ENCODE measurements at regions not wholly inside any gene's neighbourhood (a gene's known extent, or its start where the extent isn't known, plus 50 kb on each side); places are given as distances from the start of the nearest gene placed in this dataset.

DNA sequence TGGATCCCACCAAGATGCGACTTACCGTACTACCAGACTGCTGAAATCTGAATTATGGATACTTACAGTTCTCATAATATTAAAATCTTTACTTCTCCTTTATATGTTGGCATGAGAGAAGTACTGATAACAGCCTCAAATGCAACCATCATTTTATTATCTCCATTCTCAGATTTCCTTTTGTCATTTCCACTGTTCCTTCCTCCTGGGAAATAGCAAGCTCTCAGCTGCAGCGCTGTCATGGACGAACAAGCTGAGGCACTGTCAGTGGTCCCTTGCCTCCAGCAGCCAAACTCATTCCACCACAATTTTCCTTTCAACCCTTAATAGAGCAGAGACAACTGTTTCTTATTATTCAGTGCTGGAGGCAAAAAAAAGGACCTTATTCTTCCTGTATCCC lies 478.4 kb downstream of the ARL4A start:
- no peak overlapping the region for H3K27ac ChIP-seq (ENCODE audit: low read depth, low read length, poor library complexity, severe bottlenecking)
- no peaks in the 10 kb centered on the region for H3K4me1 ChIP-seq (ENCODE audit: insufficient read depth, low read length, poor library complexity, severe bottlenecking)
- no peaks in the 10 kb centered on the region for H3K36me3 ChIP-seq (ENCODE audit: insufficient read depth, low read length, poor library complexity, severe bottlenecking)
- TF ChIP-seq EZH2 (IDR thresholded peaks at IDR 0.05; ENCODE audit: borderline replicate concordance, low read depth, low read length, poor library complexity, severe bottlenecking) = no peak
- TF ChIP-seq, protein P1, sequence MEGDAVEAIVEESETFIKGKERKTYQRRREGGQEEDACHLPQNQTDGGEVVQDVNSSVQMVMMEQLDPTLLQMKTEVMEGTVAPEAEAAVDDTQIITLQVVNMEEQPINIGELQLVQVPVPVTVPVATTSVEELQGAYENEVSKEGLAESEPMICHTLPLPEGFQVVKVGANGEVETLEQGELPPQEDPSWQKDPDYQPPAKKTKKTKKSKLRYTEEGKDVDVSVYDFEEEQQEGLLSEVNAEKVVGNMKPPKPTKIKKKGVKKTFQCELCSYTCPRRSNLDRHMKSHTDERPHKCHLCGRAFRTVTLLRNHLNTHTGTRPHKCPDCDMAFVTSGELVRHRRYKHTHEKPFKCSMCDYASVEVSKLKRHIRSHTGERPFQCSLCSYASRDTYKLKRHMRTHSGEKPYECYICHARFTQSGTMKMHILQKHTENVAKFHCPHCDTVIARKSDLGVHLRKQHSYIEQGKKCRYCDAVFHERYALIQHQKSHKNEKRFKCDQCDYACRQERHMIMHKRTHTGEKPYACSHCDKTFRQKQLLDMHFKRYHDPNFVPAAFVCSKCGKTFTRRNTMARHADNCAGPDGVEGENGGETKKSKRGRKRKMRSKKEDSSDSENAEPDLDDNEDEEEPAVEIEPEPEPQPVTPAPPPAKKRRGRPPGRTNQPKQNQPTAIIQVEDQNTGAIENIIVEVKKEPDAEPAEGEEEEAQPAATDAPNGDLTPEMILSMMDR (conservative IDR thresholded peaks at IDR 0.05; ENCODE audit: low read depth, low read length) = no peak
- intact Hi-C loops (cut with micrococcal nuclease; ENCODE audit: unreplicated experiment) = no loop called here
- no peak overlapping the region for H3K4me3 ChIP-seq (ENCODE audit: low read depth, low read length, poor library complexity, severe bottlenecking)
- ChIA-PET CTCF (no interaction called here), POLR2A (ENCODE audit: low non-redundant PET) (no interaction called here)
- peaks cover 27% of the 10 kb centered on the region for H3K27me3 ChIP-seq (replicated peaks; ENCODE audit: insufficient read depth, low read depth, low read length, poor library complexity)
- H3K9me3 ChIP-seq (ENCODE audit: low read depth, low read length, poor library complexity, severe bottlenecking) = no peaks in the 10 kb centered on the region
- BruUV-seq (replicated peaks) = no TSS peak
- DNase-seq (ENCODE audit: low spot score) = no peak

DNA sequence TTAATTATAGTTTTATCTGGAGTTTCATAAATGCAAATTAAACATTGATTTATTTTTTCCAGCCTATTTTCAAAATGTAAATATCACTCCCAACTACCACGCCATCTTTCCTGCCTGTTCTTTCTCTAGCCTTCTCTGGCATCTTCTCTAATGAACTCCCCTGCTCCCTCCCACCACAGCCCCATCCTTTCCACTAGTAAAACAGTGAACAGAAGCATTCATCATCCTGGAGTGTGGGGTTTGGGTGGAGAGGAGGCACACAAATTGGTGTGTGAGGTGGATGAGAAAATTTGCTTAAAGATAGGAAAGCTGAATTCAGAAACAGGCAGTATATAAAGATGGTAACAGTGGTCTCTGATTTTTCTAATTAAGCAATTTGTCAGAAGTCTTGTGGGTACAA lies 479.4 kb downstream of the ARL4A start:
- DNase-seq (ENCODE audit: low spot score) = no peak
- ChIA-PET POLR2A (ENCODE audit: low non-redundant PET) (no interaction called here), CTCF (no interaction called here)
- no peak overlapping the region for H3K4me3 ChIP-seq (ENCODE audit: low read depth, low read length, poor library complexity, severe bottlenecking)
- peaks cover 19% of the 10 kb centered on the region for H3K27me3 ChIP-seq (replicated peaks; ENCODE audit: insufficient read depth, low read depth, low read length, poor library complexity)
- TF ChIP-seq EZH2 (IDR thresholded peaks at IDR 0.05; ENCODE audit: borderline replicate concordance, low read depth, low read length, poor library complexity, severe bottlenecking) = no peak
- TF ChIP-seq, protein P1 (conservative IDR thresholded peaks at IDR 0.05; ENCODE audit: low read depth, low read length) = no peak
- intact Hi-C loops (cut with micrococcal nuclease; ENCODE audit: unreplicated experiment) = no loop called here
- BruUV-seq (replicated peaks) = no TSS peak
- H3K36me3 ChIP-seq (ENCODE audit: insufficient read depth, low read length, poor library complexity, severe bottlenecking) = no peaks in the 10 kb centered on the region
- H3K9me3 ChIP-seq (ENCODE audit: low read depth, low read length, poor library complexity, severe bottlenecking) = no peaks in the 10 kb centered on the region
- H3K4me1 ChIP-seq (ENCODE audit: insufficient read depth, low read length, poor library complexity, severe bottlenecking) = no peaks in the 10 kb centered on the region
- no peak overlapping the region for H3K27ac ChIP-seq (ENCODE audit: low read depth, low read length, poor library complexity, severe bottlenecking)

DNA sequence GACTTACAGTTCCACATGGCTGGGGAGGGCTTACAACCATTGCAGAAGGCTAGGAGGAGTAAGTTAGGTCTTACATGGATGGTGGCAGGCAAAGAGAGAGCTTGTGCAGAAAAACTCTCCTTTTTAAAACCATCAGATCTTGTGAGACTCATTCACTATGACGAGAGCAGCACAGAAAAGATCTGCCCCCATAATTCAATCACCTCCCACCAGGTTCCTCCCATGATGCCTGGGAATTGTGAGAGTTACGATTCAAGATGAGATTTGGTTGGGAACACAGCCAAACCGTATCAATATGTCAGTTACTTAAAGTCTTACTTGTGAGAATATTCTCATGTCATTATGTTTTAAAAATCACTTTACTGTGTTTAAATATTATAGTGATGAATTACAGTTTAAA lies 481.9 kb downstream of the ARL4A start:
- ChIA-PET POLR2A (ENCODE audit: low non-redundant PET) (no interaction called here), CTCF (no interaction called here)
- H3K27me3 ChIP-seq (replicated peaks; ENCODE audit: insufficient read depth, low read depth, low read length, poor library complexity) = peaks cover 6% of the 10 kb centered on the region
- no TSS peak for BruUV-seq (replicated peaks)
- H3K9me3 ChIP-seq (ENCODE audit: low read depth, low read length, poor library complexity, severe bottlenecking) = no peaks in the 10 kb centered on the region
- DNase-seq (ENCODE audit: low spot score) = no peak
- intact Hi-C loops (cut with micrococcal nuclease; ENCODE audit: unreplicated experiment) = no loop called here
- no peak overlapping the region for H3K27ac ChIP-seq (ENCODE audit: low read depth, low read length, poor library complexity, severe bottlenecking)
- H3K4me1 ChIP-seq (ENCODE audit: insufficient read depth, low read length, poor library complexity, severe bottlenecking) = no peaks in the 10 kb centered on the region
- no peak overlapping the region for H3K4me3 ChIP-seq (ENCODE audit: low read depth, low read length, poor library complexity, severe bottlenecking)
- H3K36me3 ChIP-seq (ENCODE audit: insufficient read depth, low read length, poor library complexity, severe bottlenecking) = no peaks in the 10 kb centered on the region
- no peak for TF ChIP-seq EZH2 (IDR thresholded peaks at IDR 0.05; ENCODE audit: borderline replicate concordance, low read depth, low read length, poor library complexity, severe bottlenecking)
- TF ChIP-seq, protein P1 (conservative IDR thresholded peaks at IDR 0.05; ENCODE audit: low read depth, low read length) = no peak
